Activated CD4-positive, CD25-positive, alpha-beta regulatory T cell (primary cell): ENCODE measurements at regions not wholly inside any gene's neighbourhood (a gene's known extent, or its start where the extent isn't known, plus 50 kb on each side); places are given as distances from the start of the nearest gene placed in this dataset.

Experiments used
- DNase-seq, 4 experiments: peaks; one replicate each; lab custom pipeline; 2025; lab: John Stamatoyannopoulos, UW

DNA sequence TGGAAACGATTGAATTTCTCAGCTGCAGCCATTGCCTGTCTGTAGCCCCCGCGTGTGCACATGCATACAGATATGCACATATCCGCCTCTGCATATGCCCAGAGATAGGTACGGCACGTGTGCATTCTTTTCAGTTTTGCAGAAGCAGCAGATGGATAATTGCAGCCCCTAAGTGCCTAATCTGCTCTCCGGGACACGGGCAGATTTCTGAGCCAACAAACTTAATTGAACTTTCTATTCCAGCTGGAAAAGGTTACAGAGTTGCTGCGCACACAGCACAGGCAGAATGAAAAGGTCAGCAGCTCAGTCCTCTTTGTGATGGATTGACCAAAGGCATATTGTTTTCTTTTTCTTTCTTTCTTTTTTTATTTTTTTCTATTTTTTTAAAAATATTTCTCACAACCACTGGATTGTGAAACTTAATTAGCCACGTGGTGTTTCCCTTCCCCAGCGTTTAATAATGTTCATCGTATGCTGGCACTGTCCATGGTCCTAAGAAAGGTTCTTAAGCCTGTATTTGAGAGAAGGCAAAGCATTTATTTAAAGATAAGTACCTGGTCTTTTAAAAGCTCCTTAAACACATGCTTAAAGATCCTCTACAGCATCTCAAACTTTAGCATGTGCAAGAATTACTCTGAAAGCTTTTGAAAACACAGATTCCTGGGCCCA lies 270.2 kb upstream of the BRINP1 start:
- DNase-seq: no peak

DNA sequence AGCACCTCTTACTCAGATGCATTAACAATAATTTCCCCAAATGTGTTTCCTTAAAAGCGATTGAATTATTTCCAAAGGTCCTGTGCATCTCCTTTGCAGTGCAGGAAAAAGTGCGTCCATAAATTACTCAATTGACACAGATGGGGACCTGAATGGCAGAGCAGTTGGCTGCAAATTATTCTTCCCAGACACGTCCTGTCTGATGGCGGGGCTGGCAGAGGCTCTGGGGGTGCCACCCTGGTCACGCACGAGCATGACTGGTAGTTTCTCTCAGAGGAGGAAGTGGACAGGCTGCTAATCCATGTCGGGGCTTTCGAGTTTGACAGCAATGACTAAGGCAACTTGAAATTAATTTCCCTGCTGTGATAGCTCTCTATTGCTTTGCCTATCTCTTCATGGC lies 264.8 kb upstream of the BRINP1 start:
- no peak for DNase-seq

DNA sequence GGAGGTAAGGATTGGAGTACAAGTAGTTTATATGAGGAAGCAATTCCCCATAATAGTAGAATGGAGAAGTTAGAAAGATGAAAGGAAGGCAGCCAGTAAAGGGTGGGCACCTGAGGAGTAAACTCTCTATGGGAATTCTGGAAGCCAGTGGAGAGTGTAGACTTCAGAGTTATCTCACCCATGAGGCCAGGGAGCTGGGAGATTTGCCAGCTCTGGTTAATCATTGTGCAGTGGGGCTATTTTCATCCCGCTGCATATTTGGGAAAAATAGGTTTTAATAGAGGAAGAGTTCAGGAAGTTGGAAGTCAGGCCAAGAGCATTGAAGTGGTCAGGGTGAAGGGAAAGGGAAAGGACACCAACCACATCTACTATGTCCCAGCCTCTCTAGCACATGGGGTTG lies 242.3 kb upstream of the BRINP1 start:
- DNase-seq: no peak

DNA sequence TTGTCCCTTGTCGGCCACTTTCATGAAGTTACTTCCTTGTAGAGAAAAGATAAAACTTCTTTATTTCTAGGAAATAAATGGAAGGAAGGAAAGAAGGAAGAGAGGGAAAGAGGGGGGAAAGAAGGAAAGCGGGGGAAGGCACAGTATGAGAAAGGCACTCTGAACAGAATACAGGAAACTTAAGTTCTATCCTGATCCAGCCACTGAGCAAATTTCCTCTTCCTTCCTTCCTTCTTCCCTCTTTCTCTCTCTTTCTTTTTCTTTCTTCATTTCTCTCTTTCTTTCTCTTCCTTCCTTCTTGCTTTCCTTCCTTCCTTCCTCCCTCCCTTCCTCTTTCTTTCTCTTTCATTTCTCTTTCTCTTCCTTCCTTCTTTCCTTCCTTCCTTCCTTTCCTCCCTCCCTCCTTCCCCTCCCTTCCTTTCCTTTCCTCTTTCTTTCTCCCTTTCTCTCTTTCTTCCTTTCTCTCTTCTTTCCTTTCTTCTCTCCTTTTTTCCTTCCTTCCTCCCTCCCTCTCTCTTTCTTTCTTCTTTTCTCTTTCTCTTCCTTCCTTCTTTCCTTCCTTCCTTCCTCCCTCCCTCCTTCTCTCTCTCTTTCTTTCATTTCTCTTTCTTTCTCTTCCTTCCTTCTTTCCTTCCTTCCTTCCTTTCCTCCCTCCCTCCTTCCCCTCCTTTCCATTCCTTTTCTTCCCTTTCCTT lies 240.2 kb upstream of the BRINP1 start:
- no peak for DNase-seq

DNA sequence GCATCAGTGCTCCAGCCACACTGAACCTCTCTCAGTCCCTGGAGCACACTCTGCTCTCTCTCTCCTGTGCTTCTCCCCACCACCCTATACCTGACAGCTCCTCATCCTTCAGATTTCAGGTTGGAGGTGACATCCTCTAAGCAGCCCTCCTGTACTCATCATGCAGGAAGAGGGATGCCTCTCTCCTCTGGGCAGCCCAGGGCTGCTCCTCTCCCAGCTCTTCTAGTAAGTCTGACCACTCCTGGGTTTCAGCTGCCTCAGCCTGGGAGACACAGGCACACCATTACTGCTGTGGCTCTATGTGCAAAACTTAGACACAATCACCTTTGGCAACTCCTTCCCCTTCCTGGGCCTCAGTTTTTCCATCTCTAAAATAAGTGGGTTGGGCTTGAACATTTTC lies 232.4 kb upstream of the BRINP1 start:
- DNase-seq: no peak

DNA sequence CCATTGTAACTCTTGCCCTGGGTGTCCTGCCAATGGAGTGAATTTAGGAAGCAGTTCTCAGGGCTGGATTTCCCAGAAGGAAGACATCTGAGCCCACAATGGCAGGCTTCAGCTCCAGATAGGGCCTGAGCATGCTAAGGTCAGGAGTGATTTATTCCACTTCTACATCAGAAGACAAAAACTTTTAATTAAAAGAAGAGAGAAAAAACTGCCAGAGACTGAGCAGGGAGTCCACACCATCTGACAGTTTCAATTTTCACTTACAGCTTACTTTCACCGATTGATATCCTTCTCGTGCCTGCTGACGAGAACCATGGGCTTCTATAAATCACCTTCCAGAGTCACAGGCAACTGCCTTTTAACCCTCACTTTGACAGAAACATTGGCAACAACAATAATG lies 228.3 kb upstream of the BRINP1 start:
- DNase-seq: no peak

DNA sequence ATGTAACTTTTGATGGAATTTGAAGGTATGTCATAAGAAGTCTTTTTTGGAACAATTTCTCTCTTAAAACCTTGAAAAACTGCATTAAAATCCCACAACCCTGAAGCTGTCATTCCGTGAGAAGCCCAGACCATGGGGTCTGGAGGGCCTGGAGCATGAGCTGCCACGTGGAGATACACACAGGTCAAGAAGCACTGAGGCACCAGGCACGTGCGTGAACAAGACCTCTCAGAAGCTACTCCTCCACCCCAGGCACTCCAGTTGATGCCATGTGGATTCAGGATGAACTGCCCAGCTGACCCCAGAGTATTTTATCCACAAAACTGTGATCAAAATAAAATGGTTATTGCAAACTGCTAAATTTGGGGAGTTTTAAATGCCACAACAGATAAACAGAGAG lies 227.5 kb upstream of the BRINP1 start:
- no peak for DNase-seq

DNA sequence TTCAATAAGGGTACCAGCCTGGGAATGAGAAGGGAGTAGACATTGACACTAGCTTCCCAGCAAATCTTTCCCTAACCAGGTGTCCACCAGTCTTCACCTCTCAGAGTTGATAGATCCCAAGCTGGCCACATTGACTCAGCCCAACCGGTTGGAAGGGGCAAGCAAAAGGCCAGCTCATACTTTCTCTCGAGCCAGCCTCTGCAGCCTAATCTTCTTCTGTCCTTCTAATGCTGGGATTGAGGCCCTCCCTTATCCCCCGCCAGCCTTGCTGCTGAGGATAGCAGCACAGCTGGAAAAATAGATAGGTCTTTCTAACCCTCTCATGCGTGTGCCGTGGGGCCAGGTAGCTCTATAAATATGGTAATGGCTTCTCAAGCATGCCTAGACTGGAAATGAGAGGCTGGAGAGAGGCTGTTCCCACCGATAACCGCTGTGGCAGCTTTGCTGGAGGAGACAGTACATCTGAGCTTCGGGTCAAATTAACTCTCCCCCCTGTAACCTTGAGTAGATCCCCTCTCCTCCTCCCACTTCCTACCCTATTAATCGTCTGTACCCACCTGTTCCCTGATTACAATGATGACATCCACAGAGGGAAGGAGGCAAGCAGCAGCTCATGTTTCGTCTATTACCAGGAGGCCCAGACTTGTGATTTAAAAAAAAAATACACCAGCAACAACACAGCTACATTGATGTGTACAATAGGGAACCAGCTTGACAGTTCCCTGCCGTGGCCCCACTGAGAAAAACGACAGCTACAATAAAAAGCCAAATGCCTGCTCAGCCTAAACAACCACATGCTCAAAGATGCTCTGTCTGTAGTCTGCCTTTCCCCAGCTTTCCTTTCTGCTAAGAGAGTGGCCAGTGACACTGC lies 219.9 kb upstream of the BRINP1 start:
- no peak for DNase-seq

DNA sequence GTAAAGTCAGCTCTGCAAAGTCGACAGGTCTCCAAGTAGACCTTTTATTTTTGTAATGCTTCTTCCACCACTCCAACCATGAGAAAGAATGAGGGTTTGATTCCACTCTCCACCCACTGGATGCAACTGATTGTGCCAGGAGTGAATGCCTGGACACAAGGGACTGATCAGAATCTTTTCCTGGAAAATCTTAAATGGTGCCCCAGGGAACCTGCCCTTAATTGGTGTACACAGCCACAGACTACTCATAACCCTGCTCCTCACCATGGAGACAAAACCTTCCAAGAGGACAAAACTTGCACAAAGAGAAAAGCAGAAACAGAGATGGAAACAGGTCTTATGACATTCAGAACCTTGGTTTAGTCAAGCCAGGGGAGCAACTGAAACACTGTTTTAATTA lies 208.6 kb upstream of the BRINP1 start:
- DNase-seq: no peak

DNA sequence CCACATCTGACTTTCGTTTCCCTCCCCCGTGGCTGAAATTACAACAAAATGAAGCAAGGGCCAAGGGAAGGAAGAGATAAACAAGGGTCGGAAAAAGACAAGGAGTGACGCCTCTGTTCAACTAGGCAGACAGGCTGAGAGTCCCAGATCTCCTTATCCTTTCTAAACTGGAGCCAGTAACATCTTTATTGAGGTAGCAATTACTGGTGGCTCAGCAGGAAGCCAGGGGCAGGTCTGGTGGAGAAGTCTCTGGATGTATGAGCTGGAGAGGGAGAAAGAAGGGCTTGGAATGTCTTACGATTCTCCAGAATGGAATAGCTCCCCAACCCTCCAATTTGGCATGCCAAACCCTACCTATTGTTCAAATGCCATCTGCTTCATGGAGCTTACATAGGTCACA lies 190.8 kb upstream of the BRINP1 start:
- no peak for DNase-seq

DNA sequence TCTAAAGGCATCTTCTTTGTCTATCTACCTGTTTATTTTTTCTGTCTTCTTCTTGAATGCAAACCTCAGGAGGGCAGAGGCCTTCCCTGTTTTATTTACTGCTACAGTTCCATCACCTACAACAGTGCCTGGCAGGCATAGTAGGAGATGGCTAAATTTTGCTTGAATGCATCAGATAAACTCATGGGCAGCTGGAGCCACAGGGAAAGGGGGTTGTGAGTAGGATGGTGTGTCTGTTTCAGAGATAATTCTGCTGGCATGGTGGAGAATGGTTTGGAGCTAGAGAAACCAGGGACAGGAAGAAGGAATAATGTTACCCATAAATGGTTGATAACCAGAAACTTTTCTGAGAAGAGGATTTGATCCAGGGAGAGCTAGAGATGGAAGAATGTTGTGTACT lies 189.8 kb upstream of the BRINP1 start:
- no peak for DNase-seq

DNA sequence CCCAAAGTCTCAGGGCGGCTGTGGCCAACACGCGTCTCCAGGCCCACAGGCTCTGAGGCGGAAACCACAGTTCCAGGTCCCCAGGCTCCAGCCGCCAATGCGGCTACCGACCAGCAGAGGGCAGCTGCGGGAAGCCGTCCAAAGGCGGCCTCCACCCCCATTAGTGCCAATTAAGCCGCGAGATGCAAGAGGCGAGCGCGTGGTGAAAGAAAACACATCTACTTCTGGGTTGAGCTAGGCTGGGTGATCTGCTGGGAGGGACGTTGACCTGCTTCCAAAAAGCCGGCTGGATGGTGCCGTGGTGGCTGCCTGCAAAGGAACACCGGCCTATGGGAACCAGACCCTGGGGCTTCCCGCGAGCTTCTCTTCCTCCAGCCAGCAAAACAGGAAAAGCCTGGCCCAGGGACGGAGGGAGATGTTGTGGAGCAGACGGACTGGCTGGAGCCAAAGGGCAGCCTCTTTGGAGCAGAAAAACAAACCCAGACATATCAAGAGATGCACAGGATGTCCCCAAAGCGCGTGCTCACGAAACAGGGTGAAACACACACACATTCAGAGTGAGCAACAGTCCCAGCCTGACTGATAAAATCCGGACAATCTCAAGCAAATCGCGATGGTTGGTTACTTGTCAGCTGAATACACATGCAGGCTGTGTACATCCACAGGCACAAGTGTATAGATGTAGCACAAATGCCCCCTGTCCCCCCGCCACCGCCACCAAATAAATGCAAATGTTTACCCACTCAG lies 187.1 kb upstream of the BRINP1 start:
- no peak for DNase-seq

DNA sequence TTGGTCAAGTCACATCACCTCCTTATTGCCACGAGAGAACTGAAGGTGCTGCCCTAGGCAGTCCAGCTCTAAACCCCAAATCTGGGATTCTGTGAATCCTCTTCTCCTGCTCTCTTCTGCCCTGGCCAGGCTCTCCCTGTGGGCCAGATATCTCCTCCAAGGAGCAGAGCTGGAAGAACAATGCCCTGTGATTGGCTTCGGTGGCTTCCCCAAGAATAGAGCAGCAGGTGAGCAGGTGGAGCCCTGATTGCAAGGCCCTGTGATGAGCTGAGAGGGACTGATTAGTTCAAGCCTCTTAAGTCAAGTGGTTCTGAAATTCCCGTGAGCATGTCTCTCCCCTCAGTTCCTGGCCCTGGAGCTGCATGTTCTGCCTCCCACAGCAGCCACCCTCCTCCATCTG lies 175.3 kb upstream of the BRINP1 start:
- DNase-seq: no peak

DNA sequence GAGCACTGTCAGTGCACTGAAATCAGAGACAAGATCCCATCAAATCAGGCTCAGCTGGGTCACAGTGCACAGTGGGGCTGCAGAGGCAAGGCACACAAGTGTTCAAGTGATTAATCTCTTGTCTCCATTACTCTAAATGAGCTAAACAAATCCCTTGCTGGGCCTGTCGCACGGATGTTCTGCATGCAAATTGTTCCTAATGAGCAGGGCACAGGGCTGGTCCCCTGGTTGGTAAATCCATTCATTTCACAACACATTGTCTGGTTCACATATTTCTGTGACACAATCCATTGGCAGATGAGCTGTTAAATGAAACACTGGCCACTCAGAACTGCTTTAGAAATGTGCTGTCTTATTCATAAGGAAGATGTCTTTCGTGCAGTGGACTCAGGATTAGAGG lies 167.9 kb upstream of the BRINP1 start:
- no peak for DNase-seq

DNA sequence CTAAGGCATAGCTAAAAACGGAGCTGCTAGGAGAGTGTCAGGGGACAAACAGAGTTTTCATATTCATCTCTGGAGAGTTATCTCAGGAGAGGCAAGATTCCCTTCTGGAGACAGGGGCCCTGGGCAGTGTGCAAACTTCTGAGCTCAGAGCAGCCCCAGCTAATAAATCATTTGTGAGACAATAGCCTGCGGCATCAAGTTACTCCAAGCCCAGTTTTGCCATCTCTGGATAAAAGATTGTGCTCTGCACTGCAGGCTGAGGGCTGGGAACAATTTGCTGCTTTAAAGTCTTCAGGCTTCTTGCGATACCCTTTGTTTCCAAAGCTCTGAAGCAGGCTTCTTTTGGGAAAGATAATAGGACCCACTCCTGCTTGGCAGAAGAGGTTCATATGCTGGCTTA lies 164.3 kb upstream of the BRINP1 start:
- no peak for DNase-seq

DNA sequence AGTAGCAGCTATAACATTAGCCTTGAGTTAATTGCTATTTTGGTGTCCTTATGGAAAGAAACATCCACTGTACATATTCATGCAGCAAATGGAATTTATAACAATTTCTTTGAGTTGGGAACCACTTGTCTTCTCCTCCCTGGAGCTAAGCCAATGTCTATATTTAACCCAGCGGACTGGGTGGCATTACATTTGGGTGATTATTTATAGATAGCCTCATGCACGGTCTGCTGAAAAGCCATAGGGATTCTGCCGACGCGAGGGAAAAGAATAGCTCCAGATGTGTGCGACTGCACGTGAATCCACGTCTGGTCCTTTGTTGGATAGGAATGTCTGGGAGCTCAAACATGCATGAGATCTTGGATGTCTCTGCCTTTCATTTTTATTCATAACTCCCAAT lies 157.5 kb upstream of the BRINP1 start:
- no peak for DNase-seq

DNA sequence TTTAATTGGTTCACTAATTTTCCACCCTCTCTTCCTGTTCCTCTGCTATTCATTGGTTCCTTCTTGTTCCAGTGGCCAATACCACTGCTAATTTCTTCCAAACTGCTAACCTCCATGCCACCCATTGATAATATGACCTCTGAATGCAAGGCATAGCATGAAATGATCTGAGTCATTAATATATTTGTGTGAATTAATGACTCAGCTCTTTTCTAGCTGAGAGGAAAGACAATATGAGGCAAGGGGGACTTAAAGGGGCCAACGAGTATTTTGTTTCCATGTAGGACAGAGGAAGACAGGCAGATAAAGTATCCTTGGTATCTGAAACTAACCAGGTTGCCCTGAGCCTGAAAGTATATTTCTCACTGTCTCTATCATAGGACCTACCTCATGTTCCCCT lies 154.3 kb upstream of the BRINP1 start:
- no peak for DNase-seq

DNA sequence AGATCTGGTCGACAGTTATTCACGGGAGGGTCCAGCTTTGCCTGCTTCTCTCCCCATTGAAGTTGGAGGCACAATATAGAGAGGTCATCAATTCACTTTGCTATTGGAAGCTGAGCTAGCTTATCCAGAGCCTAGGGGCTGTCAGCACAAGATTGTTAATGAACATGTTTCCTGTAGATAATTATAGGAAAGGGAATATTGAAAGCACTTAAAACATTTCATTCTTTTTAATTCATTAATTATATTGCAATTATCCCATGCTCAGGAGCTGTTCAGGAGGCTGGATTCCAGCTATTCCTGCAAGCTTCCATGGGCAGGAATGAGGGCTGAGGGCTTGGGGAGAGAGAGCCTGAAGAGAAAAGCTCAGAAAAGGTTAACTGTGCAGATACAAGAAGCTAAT lies 153.1 kb upstream of the BRINP1 start:
- DNase-seq: no peak

DNA sequence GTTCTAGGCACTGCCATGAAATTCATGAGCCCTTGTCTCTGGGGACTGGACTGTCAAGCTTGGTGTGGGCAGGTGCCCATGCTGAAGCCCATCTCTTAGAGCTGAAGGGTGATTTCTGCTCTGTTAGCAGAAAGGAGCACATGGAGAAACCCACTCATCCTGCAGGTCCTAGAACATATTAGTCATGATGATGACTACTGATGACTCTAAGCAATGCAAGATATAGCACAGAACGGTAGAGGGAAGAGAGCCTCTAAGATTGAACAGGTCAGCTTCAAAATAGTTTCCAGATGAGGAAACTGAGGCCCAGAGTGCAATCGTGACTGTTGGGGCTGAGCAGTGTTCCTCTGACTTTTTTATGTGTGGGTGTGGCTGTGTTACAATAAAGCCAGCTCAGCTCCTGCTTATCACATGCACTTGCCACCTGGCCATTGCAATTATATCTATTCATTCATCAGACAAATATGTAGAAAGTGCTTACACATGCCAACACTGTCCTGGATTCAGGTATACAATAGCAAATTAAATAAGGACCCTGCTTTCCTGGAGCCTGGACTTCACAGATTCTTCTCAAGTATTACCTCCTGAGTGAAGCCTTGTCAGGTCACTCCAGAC lies 140.2 kb upstream of the BRINP1 start:
- no peak for DNase-seq

DNA sequence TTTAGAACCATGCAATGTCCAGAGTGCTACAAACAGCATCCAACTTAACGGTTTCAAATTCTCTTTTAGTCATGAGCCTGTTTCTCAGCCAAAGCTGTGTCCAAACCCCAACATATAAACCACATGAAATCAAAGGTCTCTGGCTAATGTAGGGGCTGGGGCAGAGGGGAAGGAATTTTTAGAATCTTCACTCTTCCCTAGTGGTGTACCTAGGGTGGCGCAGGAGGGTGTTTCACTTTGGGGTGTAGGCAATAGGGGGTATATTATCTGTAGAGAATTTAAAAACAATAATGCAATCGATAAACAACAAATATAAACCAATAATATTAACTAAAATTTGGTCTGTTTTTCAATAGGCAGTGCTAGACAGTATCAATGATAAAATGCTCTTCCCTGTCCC lies 132.1 kb upstream of the BRINP1 start:
- DNase-seq: no peak

DNA sequence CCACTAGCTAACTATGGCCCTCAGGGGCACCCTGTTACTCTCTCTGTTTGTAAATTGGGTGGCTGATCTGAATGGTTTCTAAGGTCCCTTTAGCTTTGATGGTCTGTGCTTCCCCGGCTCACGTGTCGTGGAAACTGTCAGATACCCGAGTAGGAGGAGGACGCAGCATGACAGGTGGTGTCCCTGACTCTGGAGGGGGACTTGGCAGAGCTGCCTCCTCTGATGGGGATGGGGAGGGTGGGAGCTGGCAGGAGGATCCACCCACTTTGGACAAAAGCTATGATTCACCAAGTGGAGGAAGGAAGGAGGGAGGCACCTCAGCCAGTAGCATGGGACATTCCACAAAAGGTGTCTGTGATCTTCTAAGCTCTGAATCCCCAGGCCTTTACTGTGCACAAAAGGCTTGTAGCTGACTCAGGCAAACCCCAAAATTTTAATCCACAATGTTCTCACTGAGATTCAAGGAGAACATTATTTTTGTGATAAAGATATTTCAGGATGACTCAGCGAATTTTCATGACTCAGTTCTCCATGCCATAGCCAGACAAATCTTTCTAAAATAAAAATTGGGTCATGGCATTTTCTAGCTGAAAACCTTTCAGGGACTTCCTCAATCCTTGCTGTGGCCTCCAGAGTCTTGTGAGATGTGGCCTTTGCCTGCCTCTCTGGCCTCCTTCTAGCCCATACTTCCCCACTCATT lies 131.0 kb upstream of the BRINP1 start:
- DNase-seq: no peak
